Ovary (tissue), 7 donors: ENCODE measurements at regions not wholly inside any gene's neighbourhood (a gene's known extent, or its start where the extent isn't known, plus 50 kb on each side); places are given as distances from the start of the nearest gene placed in this dataset.

Source experiments
- DNase-seq, 5 donors: peaks; one replicate each; pipeline ENCODE4 v3.0.0-alpha.2; 2019 to 2020
- H3K27ac ChIP-seq, 2 donors: fragments of 200-600 bp; one replicate each; pipeline versions ENCODE4 v1.5.1 to v1.8.0; 2019 to 2022
- H3K27me3 ChIP-seq: fragments of 200-600 bp; one replicate; pipeline ENCODE4 v1.8.0; 2022
- H3K36me3 ChIP-seq: fragments of 200-600 bp; sonication (generic); one replicate; pipeline ENCODE4 v1.5.1; 2019
- H3K4me1 ChIP-seq: one replicate; pipeline ENCODE4 v1.8.1; 2013; ENCODE audit warnings: mild to moderate bottlenecking, moderate library complexity; ENCODE audit not compliant: insufficient read depth
- H3K4me3 ChIP-seq: fragments of 200-600 bp; sonication (generic); one replicate; pipeline ENCODE4 v1.5.1; 2017
- H3K9me3 ChIP-seq, 2 donors: fragments of 200-600 bp in 1 of 2; sonication (generic) in 1 of 2; one replicate each; pipeline versions ENCODE4 v1.5.1 to v1.8.1; 2013 to 2019; ENCODE audit warnings: mild to moderate bottlenecking in 1 of 2, moderate library complexity in 1 of 2
- EP300 ChIP-seq: sonication (generic); formaldehyde crosslinking; IDR thresholded peaks from one replicate; pipeline ENCODE4 v1.6.1; 2017; ENCODE audit warnings: antibody characterized with exemption
- POLR2A ChIP-seq: fragments of 450-650 bp; IDR thresholded peaks from one replicate; pipeline ENCODE4 v1.6.1; 2017; ENCODE audit warnings: antibody characterized with exemption, mild to moderate bottlenecking, moderate library complexity
- WGBS, 3 donors: extraction: QIAGEN DNeasy Blood & Tissue Kit in 1 of 3; methylation state at CpG; one replicate each; pipeline versions ENCODE4 v1.1.5 to v1.1.7; 2013 to 2017; 5-methylcytosine and 5-hydroxymethylcytosine counted together
- intact Hi-C, 4 donors: fragments of 100-400 bp; cut with DNase I; formaldehyde crosslinking; loops; one replicate each; pipeline versions ENCODE4 v1.11.0 to v1.15.1; 2022 to 2023
- TF ChIP-seq, protein P1 (sequence below), 3 donors: fragments of 450-650 bp in 2 of 3; fragments of 200-600 bp in 1 of 3; IDR thresholded peaks; one replicate each; pipeline versions ENCODE4 v1.5.1 to v1.8.0; 2016 to 2022; ENCODE audit warnings: antibody characterized with exemption in 3 of 3, mild to moderate bottlenecking in 1 of 3
- donor health status: DM: no; HTN: no; CAD: no; lungs with moderate emphysema.
- donor health status: DM: no; HTN: no; CAD: no.
- donor health status: Bipolar disorder and iron deficiency.
- donor health status: DM: no; HTN: no; CAD: no.
- donor health status: DM: yes; HTN: yes; CAD: no.

DNA sequence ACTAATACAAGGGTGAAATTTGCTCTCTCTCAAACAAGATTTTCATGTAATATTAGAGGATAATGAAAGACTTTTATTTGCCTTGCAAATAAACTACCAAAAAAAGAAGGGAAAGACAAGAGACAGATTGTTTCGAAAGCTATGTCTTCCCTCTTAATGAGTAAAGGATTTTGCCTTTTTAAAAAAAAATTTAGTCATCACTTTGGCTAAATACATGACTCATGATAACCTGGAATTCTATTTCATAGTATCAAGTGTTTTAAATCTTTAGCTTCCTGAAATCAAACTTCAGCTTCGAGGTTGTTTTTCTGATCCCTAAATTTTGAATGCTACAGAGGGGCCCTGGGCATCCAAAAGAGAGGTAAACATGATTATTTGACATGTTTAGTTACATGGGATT is 144.4 kb downstream of the CCDC59 start:
- DNase-seq: no peak
- no peaks in the 10 kb centered on the region for H3K36me3 ChIP-seq
- no peaks in the 10 kb centered on the region for H3K27me3 ChIP-seq
- WGBS, 3 donors: 29 to 40% (median 37%) methylated on average over 2 of the region's 2 CpGs
- no peak overlapping the region for H3K27ac ChIP-seq
- no peaks in the 10 kb centered on the region for H3K4me1 ChIP-seq
- TF ChIP-seq EP300 (no peak), POLR2A (no peak)
- TF ChIP-seq, protein P1, sequence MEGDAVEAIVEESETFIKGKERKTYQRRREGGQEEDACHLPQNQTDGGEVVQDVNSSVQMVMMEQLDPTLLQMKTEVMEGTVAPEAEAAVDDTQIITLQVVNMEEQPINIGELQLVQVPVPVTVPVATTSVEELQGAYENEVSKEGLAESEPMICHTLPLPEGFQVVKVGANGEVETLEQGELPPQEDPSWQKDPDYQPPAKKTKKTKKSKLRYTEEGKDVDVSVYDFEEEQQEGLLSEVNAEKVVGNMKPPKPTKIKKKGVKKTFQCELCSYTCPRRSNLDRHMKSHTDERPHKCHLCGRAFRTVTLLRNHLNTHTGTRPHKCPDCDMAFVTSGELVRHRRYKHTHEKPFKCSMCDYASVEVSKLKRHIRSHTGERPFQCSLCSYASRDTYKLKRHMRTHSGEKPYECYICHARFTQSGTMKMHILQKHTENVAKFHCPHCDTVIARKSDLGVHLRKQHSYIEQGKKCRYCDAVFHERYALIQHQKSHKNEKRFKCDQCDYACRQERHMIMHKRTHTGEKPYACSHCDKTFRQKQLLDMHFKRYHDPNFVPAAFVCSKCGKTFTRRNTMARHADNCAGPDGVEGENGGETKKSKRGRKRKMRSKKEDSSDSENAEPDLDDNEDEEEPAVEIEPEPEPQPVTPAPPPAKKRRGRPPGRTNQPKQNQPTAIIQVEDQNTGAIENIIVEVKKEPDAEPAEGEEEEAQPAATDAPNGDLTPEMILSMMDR (IDR thresholded peaks at IDR 0.05): no peak
- H3K4me3 ChIP-seq: no peak overlapping the region
- H3K9me3 ChIP-seq: peaks cover 0 to 3% of the 10 kb centered on the region in 2 donors
- intact Hi-C loops: no loop called here

DNA sequence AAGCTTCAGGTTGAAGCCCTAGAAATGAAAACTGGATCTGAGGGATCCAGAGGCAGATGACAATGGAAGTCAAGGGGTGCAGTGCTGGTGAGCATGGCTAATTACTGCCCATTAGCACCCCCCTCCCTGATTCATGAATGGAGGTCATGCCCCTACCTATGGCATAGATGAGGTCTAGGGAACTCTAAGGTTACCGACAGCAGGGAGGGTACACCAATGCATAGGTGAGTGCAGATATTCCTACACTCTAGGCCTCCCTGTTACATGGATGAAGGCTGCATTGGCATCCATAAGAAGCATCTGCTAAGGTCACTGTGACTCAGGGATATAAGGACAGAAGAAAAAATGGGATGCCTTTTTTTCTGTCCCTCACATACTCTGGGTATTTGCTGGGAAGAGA is 147.3 kb downstream of the CCDC59 start:
- Histone ChIP-seq H3K36me3 (no peaks in the 10 kb centered on the region), H3K27ac (no peak overlapping the region), H3K9me3 (peaks cover 0 to 3% of the 10 kb centered on the region in 2 donors), H3K27me3 (no peaks in the 10 kb centered on the region), H3K4me3 (no peak overlapping the region), H3K4me1 (no peaks in the 10 kb centered on the region)
- TF ChIP-seq POLR2A (no peak), EP300 (no peak)
- no peak for DNase-seq
- intact Hi-C loops: no loop called here
- WGBS, 3 donors: 83 to 95% (median 86%) methylated on average over 1 of the region's 1 CpG

DNA sequence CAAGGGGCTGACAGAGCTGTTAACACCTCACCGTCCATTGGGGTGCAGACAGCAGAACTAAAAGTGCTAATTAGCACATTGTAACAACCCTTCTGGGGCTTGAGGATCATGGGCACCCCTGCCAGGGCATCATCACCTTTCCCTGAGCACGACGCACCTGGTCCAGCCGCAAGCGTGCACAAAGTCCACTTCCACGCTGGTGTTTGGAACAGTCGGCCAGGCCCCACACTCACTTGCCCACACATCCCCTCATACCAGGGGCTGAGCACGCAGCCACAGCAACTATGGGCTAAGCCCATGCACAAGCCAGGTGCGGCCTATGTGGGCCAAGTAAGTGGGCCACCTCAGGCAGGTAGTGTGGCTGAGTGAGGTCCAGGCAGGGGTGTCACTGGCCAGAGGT is 148.7 kb downstream of the CCDC59 start:
- Histone ChIP-seq H3K4me3 (no peak overlapping the region), H3K27me3 (no peaks in the 10 kb centered on the region), H3K9me3 (peaks cover 0 to 3% of the 10 kb centered on the region in 2 donors), H3K36me3 (no peaks in the 10 kb centered on the region), H3K4me1 (no peaks in the 10 kb centered on the region), H3K27ac (no peak overlapping the region)
- TF ChIP-seq EP300: no peak
- no peak for TF ChIP-seq POLR2A
- TF ChIP-seq, protein P1 (IDR thresholded peaks at IDR 0.05): no peak
- DNase-seq: no peak
- WGBS, 3 donors: 91 to 96% (median 93%) methylated on average over 9 of the region's 9 CpGs
- intact Hi-C loops: no loop called here

DNA sequence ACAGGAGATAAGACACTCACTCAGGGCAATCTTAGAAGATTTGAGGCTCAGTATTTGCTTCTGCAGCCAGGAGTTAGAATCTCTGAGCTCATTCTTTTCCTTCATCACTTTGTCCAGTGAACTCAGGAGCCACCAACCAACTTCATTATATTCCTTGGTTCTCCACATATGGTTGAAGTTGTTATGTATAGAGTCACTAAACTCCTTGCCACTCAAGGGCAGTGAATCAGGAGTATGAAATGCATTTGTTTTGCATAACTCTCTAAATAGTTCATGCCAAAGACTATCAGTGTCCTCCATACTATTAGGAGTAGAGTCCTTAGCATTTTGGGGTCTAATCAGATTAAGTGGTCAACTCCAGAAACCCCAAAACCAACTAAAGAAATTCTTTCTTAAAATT is 150.6 kb downstream of the CCDC59 start:
- Histone ChIP-seq H3K36me3 (no peaks in the 10 kb centered on the region), H3K4me3 (no peak overlapping the region), H3K4me1 (no peaks in the 10 kb centered on the region), H3K27me3 (no peaks in the 10 kb centered on the region), H3K27ac (no peak overlapping the region), H3K9me3 (peaks cover 0 to 3% of the 10 kb centered on the region in 2 donors)
- TF ChIP-seq, protein P1 (IDR thresholded peaks at IDR 0.05): no peak
- TF ChIP-seq EP300 (no peak), POLR2A (no peak)
- intact Hi-C loops: no loop called here
- no peak for DNase-seq

DNA sequence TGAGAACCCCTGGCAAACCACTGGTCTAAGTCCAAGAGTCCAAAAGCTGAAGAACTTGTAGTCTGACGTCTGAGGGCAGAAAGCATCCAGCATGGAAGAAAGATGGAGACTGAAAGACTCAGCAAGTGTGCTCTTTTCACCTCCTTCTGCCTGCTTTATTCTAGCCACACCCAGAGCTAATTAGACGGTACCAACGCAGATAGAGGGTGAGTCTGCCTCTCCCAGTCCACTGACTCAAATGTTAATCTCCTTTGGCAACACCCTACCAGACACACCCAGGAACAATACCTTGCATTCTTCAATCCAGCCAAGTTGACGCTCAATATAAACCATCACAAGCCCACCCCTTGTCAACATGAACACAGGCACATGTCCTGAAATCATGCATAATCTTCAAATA is 155.1 kb downstream of the CCDC59 start:
- intact Hi-C loops: no loop called here
- Histone ChIP-seq H3K27ac (no peak overlapping the region), H3K36me3 (no peaks in the 10 kb centered on the region), H3K27me3 (no peaks in the 10 kb centered on the region), H3K9me3 (no peaks in the 10 kb centered on the region), H3K4me1 (no peaks in the 10 kb centered on the region), H3K4me3 (no peak overlapping the region)
- DNase-seq: no peak
- TF ChIP-seq EP300: no peak
- TF ChIP-seq, protein P1 (IDR thresholded peaks at IDR 0.05): no peak
- TF ChIP-seq POLR2A: no peak
- 83 to 88% (median 86%) methylated on average over 4 of the region's 4 CpGs for WGBS, 3 donors
